ENCODE measurements at regions not wholly inside any gene's neighbourhood (a gene's known extent, or its start where the extent isn't known, plus 50 kb on each side); places are given as distances from the start of the nearest gene placed in this dataset.

DNA sequence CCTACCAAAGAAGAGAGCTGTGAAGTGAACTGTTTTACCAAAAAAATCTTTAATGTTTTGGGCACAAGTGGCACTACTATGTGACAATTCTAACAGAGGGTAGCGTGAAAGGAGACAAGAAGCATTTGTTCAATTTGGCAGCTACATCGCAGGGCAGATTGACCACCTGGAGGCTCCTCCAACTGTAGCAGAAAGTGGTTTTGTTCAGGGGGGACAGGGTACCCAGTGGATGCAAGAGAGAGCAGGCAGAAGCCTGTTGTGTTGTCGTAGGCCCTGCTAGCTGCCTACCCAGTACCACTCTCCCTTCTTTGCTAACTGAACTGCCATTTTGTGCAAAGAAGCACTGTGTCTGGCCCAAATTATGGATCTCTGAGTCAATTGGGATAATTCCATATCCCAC, 54.8 kb upstream of the SYN2 start:
- TF ChIP-seq ZNF331 (CRISPR knock-in tag; IDR thresholded peaks at IDR 0.05; ENCODE audit: low read depth) (no peak), JUNB (IDR thresholded peaks at IDR 0.05; ENCODE audit: unreplicated experiment) (no peak), EZH2phosphoT487 (IDR thresholded peaks at IDR 0.05; ENCODE audit: unreplicated experiment) (no peak), EZH2 (IDR thresholded peaks at IDR 0.05; ENCODE audit: low read depth, unreplicated experiment) (no peak), POLR2AphosphoS5 (IDR thresholded peaks at IDR 0.05; ENCODE audit: low read depth) (no peak), ZNF114 (CRISPR knock-in tag; IDR thresholded peaks at IDR 0.05) (no peak), CREB1 (CRISPR knock-in tag; IDR thresholded peaks at IDR 0.05; ENCODE audit: low read depth) (no peak)
- TF ChIP-seq, protein P1, sequence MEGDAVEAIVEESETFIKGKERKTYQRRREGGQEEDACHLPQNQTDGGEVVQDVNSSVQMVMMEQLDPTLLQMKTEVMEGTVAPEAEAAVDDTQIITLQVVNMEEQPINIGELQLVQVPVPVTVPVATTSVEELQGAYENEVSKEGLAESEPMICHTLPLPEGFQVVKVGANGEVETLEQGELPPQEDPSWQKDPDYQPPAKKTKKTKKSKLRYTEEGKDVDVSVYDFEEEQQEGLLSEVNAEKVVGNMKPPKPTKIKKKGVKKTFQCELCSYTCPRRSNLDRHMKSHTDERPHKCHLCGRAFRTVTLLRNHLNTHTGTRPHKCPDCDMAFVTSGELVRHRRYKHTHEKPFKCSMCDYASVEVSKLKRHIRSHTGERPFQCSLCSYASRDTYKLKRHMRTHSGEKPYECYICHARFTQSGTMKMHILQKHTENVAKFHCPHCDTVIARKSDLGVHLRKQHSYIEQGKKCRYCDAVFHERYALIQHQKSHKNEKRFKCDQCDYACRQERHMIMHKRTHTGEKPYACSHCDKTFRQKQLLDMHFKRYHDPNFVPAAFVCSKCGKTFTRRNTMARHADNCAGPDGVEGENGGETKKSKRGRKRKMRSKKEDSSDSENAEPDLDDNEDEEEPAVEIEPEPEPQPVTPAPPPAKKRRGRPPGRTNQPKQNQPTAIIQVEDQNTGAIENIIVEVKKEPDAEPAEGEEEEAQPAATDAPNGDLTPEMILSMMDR (conservative IDR thresholded peaks at IDR 0.05; ENCODE audit: low read depth in 2 of 2): no peak
- TF ChIP-seq, protein P2, sequence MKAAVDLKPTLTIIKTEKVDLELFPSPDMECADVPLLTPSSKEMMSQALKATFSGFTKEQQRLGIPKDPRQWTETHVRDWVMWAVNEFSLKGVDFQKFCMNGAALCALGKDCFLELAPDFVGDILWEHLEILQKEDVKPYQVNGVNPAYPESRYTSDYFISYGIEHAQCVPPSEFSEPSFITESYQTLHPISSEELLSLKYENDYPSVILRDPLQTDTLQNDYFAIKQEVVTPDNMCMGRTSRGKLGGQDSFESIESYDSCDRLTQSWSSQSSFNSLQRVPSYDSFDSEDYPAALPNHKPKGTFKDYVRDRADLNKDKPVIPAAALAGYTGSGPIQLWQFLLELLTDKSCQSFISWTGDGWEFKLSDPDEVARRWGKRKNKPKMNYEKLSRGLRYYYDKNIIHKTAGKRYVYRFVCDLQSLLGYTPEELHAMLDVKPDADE (IDR thresholded peaks at IDR 0.05): no peak
- TF ChIP-seq, protein P3, sequence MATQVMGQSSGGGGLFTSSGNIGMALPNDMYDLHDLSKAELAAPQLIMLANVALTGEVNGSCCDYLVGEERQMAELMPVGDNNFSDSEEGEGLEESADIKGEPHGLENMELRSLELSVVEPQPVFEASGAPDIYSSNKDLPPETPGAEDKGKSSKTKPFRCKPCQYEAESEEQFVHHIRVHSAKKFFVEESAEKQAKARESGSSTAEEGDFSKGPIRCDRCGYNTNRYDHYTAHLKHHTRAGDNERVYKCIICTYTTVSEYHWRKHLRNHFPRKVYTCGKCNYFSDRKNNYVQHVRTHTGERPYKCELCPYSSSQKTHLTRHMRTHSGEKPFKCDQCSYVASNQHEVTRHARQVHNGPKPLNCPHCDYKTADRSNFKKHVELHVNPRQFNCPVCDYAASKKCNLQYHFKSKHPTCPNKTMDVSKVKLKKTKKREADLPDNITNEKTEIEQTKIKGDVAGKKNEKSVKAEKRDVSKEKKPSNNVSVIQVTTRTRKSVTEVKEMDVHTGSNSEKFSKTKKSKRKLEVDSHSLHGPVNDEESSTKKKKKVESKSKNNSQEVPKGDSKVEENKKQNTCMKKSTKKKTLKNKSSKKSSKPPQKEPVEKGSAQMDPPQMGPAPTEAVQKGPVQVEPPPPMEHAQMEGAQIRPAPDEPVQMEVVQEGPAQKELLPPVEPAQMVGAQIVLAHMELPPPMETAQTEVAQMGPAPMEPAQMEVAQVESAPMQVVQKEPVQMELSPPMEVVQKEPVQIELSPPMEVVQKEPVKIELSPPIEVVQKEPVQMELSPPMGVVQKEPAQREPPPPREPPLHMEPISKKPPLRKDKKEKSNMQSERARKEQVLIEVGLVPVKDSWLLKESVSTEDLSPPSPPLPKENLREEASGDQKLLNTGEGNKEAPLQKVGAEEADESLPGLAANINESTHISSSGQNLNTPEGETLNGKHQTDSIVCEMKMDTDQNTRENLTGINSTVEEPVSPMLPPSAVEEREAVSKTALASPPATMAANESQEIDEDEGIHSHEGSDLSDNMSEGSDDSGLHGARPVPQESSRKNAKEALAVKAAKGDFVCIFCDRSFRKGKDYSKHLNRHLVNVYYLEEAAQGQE (IDR thresholded peaks at IDR 0.05; ENCODE audit: unreplicated experiment): no peak
